ENCODE measurements at regions not wholly inside any gene's neighbourhood (a gene's known extent, or its start where the extent isn't known, plus 50 kb on each side); places are given as distances from the start of the nearest gene placed in this dataset.

DNA sequence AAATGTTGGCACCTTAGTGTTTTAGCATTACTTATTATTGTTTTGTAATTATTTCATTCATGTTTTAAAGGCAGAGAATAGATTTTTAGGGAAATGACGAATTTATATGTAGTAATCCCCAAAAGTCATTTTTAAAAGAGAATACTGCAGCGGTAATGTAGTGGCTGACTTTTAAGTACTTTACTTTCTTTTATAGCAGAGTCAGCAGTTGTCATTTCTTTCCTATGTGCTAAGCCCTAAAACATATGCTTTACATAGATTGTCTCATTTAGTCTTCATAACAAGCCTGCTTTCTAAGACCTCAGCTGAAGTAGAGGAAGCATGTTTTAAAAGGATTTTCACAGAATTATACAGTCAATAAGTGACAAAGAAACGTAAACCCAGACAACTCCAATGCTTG, 102.1 kb upstream of the PEX5L start (continued):
- TF ChIP-seq ESRRB (CRISPR knock-in tag; IDR thresholded peaks at IDR 0.05; ENCODE audit: borderline replicate concordance): no peak
- TF ChIP-seq GATAD2A (IDR thresholded peaks at IDR 0.05): no peak
- no peak for TF ChIP-seq MTA2 (IDR thresholded peaks at IDR 0.05; ENCODE audit: low read depth)
- no peak for TF ChIP-seq CBX1 (IDR thresholded peaks at IDR 0.05; ENCODE audit: low read depth)
- TF ChIP-seq, protein P1, sequence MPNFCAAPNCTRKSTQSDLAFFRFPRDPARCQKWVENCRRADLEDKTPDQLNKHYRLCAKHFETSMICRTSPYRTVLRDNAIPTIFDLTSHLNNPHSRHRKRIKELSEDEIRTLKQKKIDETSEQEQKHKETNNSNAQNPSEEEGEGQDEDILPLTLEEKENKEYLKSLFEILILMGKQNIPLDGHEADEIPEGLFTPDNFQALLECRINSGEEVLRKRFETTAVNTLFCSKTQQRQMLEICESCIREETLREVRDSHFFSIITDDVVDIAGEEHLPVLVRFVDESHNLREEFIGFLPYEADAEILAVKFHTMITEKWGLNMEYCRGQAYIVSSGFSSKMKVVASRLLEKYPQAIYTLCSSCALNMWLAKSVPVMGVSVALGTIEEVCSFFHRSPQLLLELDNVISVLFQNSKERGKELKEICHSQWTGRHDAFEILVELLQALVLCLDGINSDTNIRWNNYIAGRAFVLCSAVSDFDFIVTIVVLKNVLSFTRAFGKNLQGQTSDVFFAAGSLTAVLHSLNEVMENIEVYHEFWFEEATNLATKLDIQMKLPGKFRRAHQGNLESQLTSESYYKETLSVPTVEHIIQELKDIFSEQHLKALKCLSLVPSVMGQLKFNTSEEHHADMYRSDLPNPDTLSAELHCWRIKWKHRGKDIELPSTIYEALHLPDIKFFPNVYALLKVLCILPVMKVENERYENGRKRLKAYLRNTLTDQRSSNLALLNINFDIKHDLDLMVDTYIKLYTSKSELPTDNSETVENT (CRISPR knock-in tag; IDR thresholded peaks at IDR 0.05): no peak
- TF ChIP-seq, protein P2, sequence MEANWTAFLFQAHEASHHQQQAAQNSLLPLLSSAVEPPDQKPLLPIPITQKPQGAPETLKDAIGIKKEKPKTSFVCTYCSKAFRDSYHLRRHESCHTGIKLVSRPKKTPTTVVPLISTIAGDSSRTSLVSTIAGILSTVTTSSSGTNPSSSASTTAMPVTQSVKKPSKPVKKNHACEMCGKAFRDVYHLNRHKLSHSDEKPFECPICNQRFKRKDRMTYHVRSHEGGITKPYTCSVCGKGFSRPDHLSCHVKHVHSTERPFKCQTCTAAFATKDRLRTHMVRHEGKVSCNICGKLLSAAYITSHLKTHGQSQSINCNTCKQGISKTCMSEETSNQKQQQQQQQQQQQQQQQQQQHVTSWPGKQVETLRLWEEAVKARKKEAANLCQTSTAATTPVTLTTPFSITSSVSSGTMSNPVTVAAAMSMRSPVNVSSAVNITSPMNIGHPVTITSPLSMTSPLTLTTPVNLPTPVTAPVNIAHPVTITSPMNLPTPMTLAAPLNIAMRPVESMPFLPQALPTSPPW (CRISPR knock-in tag; IDR thresholded peaks at IDR 0.05): no peak

DNA sequence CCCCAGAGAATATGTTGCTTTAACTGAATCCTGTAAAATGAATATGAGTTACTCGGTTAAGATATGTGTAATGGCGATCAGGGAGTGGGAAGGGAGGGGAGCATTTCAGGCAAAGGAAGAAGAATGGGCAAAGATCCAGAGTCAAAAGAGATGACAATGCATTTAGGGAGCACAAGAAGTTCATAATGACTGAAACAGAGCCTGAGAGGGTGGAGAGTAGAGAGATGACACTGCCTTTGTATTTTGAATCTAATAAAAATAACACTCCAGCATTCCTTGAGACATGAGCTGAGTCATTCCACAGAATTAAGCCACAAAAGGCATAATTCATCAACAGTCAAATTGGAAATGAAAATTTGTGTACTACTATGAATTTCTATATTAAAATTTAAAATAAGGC, 105.3 kb upstream of the PEX5L start:
- Histone ChIP-seq H3K4me3 (no peak overlapping the region), H4K20me1 (replicated peaks; ENCODE audit: control insufficient read depth, insufficient read depth, low read length) (no peaks in the 10 kb centered on the region), H3K36me3 (ENCODE audit: control insufficient read depth, insufficient read depth, low read length) (no peaks in the 10 kb centered on the region), H3K9ac (ENCODE audit: insufficient read depth in 1 of 2, low read depth in 2 of 2, low read length in 2 of 2) (no peak overlapping the region), H3K4me2 (ENCODE audit: insufficient read depth, low read length) (no peak overlapping the region), H3K9me3 (replicated peaks; ENCODE audit: control insufficient read depth, insufficient read depth, low read depth, low read length) (no peaks in the 10 kb centered on the region), H3K27me3 (ENCODE audit: control insufficient read depth in 2 of 2, insufficient read depth in 2 of 2, low read length in 2 of 2) (no peaks in the 10 kb centered on the region), H2AFZ (ENCODE audit: low read depth, low read length) (no peak overlapping the region), H3K4me1 (replicated peaks in 1 of 2; ENCODE audit: control insufficient read depth in 2 of 2, insufficient read depth in 2 of 2, low read length in 2 of 2) (no peaks in the 10 kb centered on the region), H3K27ac (ENCODE audit: extremely low read depth, low read depth, low read length) (no peak overlapping the region), H3K9me1 (ENCODE audit: control insufficient read depth, insufficient read depth, low read length) (no peaks in the 10 kb centered on the region), H3K79me2 (ENCODE audit: control insufficient read depth, insufficient read depth, low read length) (no peaks in the 10 kb centered on the region)
- no peak for ATAC-seq
- CTCF ChIA-PET (ENCODE audit: low intra/inter-chr PET ratio): no interaction called here
- FAIRE-seq: no peak
- in situ Hi-C loops (cut with MboI): no loop called here
- WGBS (ENCODE audit: insufficient coverage, low coverage, missing lambda C conversion rate): 0% methylated on average over 2 of the region's 2 CpGs
- no TSS peak for BruUV-seq (replicated peaks)
- POLR2A ChIA-PET: no interaction called here
- DNase-seq (ENCODE audit: extremely low read depth in 1 of 4, low spot score in 3 of 4): no peak
- intact Hi-C loops (cut with micrococcal nuclease): no loop called here
- TF ChIP-seq GTF2E2 (tag; IDR thresholded peaks at IDR 0.05) (no peak), BDP1 (IDR thresholded peaks at IDR 0.05; ENCODE audit: insufficient read depth, insufficient read length) (no peak), MAFG (tag; conservative IDR thresholded peaks at IDR 0.05) (no peak), NCOA2 (IDR thresholded peaks at IDR 0.05; ENCODE audit: partially characterized antibody in 2 of 2) (no peak), ZBTB17 (CRISPR knock-in tag; IDR thresholded peaks at IDR 0.05) (no peak), ZBTB8A (IDR thresholded peaks at IDR 0.05; ENCODE audit: partially characterized antibody) (no peak), ZNF354B (CRISPR knock-in tag; IDR thresholded peaks at IDR 0.05) (no peak), KLF13 (tag; IDR thresholded peaks at IDR 0.05; ENCODE audit: borderline replicate concordance, low read depth) (no peak)
- TF ChIP-seq, protein P3, sequence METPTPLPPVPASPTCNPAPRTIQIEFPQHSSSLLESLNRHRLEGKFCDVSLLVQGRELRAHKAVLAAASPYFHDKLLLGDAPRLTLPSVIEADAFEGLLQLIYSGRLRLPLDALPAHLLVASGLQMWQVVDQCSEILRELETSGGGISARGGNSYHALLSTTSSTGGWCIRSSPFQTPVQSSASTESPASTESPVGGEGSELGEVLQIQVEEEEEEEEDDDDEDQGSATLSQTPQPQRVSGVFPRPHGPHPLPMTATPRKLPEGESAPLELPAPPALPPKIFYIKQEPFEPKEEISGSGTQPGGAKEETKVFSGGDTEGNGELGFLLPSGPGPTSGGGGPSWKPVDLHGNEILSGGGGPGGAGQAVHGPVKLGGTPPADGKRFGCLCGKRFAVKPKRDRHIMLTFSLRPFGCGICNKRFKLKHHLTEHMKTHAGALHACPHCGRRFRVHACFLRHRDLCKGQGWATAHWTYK (CRISPR knock-in tag; IDR thresholded peaks at IDR 0.05): no peak
- TF ChIP-seq, protein P4, sequence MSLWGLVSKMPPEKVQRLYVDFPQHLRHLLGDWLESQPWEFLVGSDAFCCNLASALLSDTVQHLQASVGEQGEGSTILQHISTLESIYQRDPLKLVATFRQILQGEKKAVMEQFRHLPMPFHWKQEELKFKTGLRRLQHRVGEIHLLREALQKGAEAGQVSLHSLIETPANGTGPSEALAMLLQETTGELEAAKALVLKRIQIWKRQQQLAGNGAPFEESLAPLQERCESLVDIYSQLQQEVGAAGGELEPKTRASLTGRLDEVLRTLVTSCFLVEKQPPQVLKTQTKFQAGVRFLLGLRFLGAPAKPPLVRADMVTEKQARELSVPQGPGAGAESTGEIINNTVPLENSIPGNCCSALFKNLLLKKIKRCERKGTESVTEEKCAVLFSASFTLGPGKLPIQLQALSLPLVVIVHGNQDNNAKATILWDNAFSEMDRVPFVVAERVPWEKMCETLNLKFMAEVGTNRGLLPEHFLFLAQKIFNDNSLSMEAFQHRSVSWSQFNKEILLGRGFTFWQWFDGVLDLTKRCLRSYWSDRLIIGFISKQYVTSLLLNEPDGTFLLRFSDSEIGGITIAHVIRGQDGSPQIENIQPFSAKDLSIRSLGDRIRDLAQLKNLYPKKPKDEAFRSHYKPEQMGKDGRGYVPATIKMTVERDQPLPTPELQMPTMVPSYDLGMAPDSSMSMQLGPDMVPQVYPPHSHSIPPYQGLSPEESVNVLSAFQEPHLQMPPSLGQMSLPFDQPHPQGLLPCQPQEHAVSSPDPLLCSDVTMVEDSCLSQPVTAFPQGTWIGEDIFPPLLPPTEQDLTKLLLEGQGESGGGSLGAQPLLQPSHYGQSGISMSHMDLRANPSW (CRISPR knock-in tag; IDR thresholded peaks at IDR 0.05): no peak
